ENCODE measurements at regions not wholly inside any gene's neighbourhood (a gene's known extent, or its start where the extent isn't known, plus 50 kb on each side); places are given as distances from the start of the nearest gene placed in this dataset.

DNA sequence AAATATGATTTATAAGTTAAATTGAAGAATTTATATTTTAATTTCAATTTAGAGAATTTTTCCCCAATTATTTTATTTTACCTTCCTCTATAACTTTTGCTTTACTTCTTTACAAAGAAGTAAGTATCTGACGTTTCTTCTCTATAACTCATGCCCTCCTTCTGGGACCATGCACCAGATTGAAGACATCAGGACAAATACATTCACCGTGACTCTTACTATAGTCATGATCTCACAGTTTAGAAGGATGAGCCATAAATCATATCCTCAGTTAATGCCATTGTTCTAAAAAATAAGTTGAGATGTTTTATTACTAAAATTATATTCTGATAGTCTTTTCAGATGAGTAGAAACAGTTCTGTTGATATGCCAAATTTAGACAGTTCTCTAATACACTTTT is 279.3 kb downstream of the TMX3 start:
- H3K27me3 ChIP-seq: no peaks in the 10 kb centered on the region
- no peak for TF ChIP-seq POLR2AphosphoS5 (IDR thresholded peaks at IDR 0.05)
- TF ChIP-seq EP300 (IDR thresholded peaks at IDR 0.05; ENCODE audit: low read depth): no peak
- TF ChIP-seq, protein P1, sequence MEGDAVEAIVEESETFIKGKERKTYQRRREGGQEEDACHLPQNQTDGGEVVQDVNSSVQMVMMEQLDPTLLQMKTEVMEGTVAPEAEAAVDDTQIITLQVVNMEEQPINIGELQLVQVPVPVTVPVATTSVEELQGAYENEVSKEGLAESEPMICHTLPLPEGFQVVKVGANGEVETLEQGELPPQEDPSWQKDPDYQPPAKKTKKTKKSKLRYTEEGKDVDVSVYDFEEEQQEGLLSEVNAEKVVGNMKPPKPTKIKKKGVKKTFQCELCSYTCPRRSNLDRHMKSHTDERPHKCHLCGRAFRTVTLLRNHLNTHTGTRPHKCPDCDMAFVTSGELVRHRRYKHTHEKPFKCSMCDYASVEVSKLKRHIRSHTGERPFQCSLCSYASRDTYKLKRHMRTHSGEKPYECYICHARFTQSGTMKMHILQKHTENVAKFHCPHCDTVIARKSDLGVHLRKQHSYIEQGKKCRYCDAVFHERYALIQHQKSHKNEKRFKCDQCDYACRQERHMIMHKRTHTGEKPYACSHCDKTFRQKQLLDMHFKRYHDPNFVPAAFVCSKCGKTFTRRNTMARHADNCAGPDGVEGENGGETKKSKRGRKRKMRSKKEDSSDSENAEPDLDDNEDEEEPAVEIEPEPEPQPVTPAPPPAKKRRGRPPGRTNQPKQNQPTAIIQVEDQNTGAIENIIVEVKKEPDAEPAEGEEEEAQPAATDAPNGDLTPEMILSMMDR (IDR thresholded peaks at IDR 0.05): no peak
- no peak for TF ChIP-seq POLR2A (IDR thresholded peaks at IDR 0.05)

DNA sequence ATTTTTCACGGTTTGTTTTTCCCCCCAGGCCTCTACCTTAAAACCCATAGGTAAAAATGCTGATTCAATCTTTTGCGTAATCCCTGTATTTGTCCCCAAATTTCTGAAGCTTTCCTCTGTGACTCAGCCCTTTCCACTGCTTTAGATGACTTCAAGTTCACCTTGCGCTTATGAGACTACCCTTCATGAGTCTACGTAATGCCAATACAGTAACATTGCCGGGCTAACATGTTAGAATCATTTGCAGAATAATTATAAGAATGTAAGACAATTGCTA is 283.0 kb downstream of the TMX3 start:
- intact Hi-C loops (cut with DNase I; ENCODE audit: low total_unique reads): no loop called here
- Histone ChIP-seq H3K36me3 (no peaks in the 10 kb centered on the region), H3K27ac (no peak overlapping the region), H3K4me1 (no peaks in the 10 kb centered on the region), H3K9me3 (no peaks in the 10 kb centered on the region), H3K27me3 (no peaks in the 10 kb centered on the region), H3K4me3 (no peak overlapping the region)
- WGBS, 2 donors (ENCODE audit: low coverage in 1 of 2): 74 to 91% methylated on average over 5 of the region's 5 CpGs
- TF ChIP-seq POLR2A (IDR thresholded peaks at IDR 0.05): no peak
- TF ChIP-seq POLR2AphosphoS5 (IDR thresholded peaks at IDR 0.05): no peak
- TF ChIP-seq, protein P1 (IDR thresholded peaks at IDR 0.05): no peak
- TF ChIP-seq EP300 (IDR thresholded peaks at IDR 0.05; ENCODE audit: low read depth): no peak
- in situ Hi-C loops (cut with MboI; ENCODE audit: low pct_ligation_motif_present in 1 of 4, low pct_unique_long_range_greater_than_20kb in 1 of 4, low sequenced_read_pairs in 3 of 4): no loop called here
- DNase-seq: no peak

More for the DNA sequence above, 279.3 kb downstream of the TMX3 start:
- Histone ChIP-seq H3K36me3 (no peaks in the 10 kb centered on the region), H3K4me3 (no peak overlapping the region), H3K27ac (no peak overlapping the region), H3K4me1 (no peaks in the 10 kb centered on the region), H3K9me3 (no peaks in the 10 kb centered on the region)
- WGBS, 2 donors (ENCODE audit: low coverage in 1 of 2): 75 to 82% methylated on average over 2 of the region's 2 CpGs
- intact Hi-C loops (cut with DNase I; ENCODE audit: low total_unique reads): no loop called here
- DNase-seq: no peak
- in situ Hi-C loops (cut with MboI; ENCODE audit: low pct_ligation_motif_present in 1 of 4, low pct_unique_long_range_greater_than_20kb in 1 of 4, low sequenced_read_pairs in 3 of 4): no loop called here

GRCh38 chr18:68431111-68431921 is 283.6 kb downstream of the TMX3 start:
- 50 to 60% methylated on average over 6 of the region's 6 CpGs for WGBS, 2 donors (ENCODE audit: low coverage in 1 of 2)
- Histone ChIP-seq H3K36me3 (no peaks in the 10 kb centered on the region), H3K4me3 (no peak overlapping the region), H3K4me1 (no peaks in the 10 kb centered on the region), H3K9me3 (no peaks in the 10 kb centered on the region), H3K27me3 (no peaks in the 10 kb centered on the region), H3K27ac (no peak overlapping the region)
- TF ChIP-seq POLR2A (IDR thresholded peaks at IDR 0.05) (no peak), POLR2AphosphoS5 (IDR thresholded peaks at IDR 0.05) (no peak), EP300 (IDR thresholded peaks at IDR 0.05; ENCODE audit: low read depth) (no peak)
- TF ChIP-seq, protein P1 (IDR thresholded peaks at IDR 0.05): no peak
- intact Hi-C loops (cut with DNase I; ENCODE audit: low total_unique reads): no loop called here
- no peak for DNase-seq
- in situ Hi-C loops (cut with MboI; ENCODE audit: low pct_ligation_motif_present in 1 of 4, low pct_unique_long_range_greater_than_20kb in 1 of 4, low sequenced_read_pairs in 3 of 4): no loop called here

GRCh38 chr18:68429841-68430240 is 285.1 kb downstream of the TMX3 start:
- DNase-seq: no peak
- WGBS, 2 donors (ENCODE audit: low coverage in 1 of 2): 54 to 59% methylated on average over 2 of the region's 2 CpGs
- intact Hi-C loops (cut with DNase I; ENCODE audit: low total_unique reads): no loop called here
- H3K9me3 ChIP-seq: no peaks in the 10 kb centered on the region
- H3K4me3 ChIP-seq: no peak overlapping the region
- no peaks in the 10 kb centered on the region for H3K4me1 ChIP-seq
- no peak for TF ChIP-seq POLR2A (IDR thresholded peaks at IDR 0.05)
- TF ChIP-seq EP300 (IDR thresholded peaks at IDR 0.05; ENCODE audit: low read depth): no peak
- in situ Hi-C loops (cut with MboI; ENCODE audit: low pct_ligation_motif_present in 1 of 4, low pct_unique_long_range_greater_than_20kb in 1 of 4, low sequenced_read_pairs in 3 of 4): no loop called here
- H3K27ac ChIP-seq: no peak overlapping the region
- H3K27me3 ChIP-seq: no peaks in the 10 kb centered on the region
- H3K36me3 ChIP-seq: no peaks in the 10 kb centered on the region

GRCh38 chr18:68429111-68429510 is 285.8 kb downstream of the TMX3 start:
- H3K4me1 ChIP-seq: no peaks in the 10 kb centered on the region
- TF ChIP-seq POLR2A (IDR thresholded peaks at IDR 0.05) (no peak), EP300 (IDR thresholded peaks at IDR 0.05; ENCODE audit: low read depth) (no peak), POLR2AphosphoS5 (IDR thresholded peaks at IDR 0.05) (no peak)
- TF ChIP-seq, protein P1 (IDR thresholded peaks at IDR 0.05): no peak
- intact Hi-C loops (cut with DNase I; ENCODE audit: low total_unique reads) (no loop called here), in situ Hi-C loops (cut with MboI; ENCODE audit: low pct_ligation_motif_present in 1 of 4, low pct_unique_long_range_greater_than_20kb in 1 of 4, low sequenced_read_pairs in 3 of 4) (no loop called here)
- H3K27ac ChIP-seq: no peak overlapping the region
- no peak for DNase-seq
- no peaks in the 10 kb centered on the region for H3K36me3 ChIP-seq
- 77 to 86% methylated on average over 4 to 6 of the region's 6 CpGs for WGBS, 2 donors (ENCODE audit: low coverage in 1 of 2)
- no peaks in the 10 kb centered on the region for H3K9me3 ChIP-seq
- no peak overlapping the region for H3K4me3 ChIP-seq
- no peaks in the 10 kb centered on the region for H3K27me3 ChIP-seq
